Natural killer cell (primary cell): ENCODE measurements at regions not wholly inside any gene's neighbourhood (a gene's known extent, or its start where the extent isn't known, plus 50 kb on each side); places are given as distances from the start of the nearest gene placed in this dataset.

Experiments used
- ATAC-seq, 3 donors: fragments of 150-1000 bp in 2 of 3; fragments of 200-7000 bp in 1 of 3; cut with Tn5 transposase; 1 replicate in 1 of 3; 2 replicates in 2 of 3; pipeline ENCODE4 v1.10.0; 2021; ENCODE audit warnings: mild to moderate bottlenecking in 2 of 3, moderate library complexity in 2 of 3
- DNase-seq, 2 donors: peaks; one replicate each; pipeline versions ENCODE4 v3.0.0 to v3.0.0-alpha.2; 2013 to 2021; ENCODE audit warnings: mixed read lengths in 1 of 2
- H3K27ac ChIP-seq: one replicate; pipeline ENCODE4 v1.5.1; 2013; ENCODE audit warnings: mild to moderate bottlenecking, low read length
- H3K27me3 ChIP-seq: one replicate; pipeline ENCODE4 v1.6.1; 2013; ENCODE audit warnings: low read length; ENCODE audit not compliant: control insufficient read depth, insufficient read depth
- H3K36me3 ChIP-seq: one replicate; pipeline ENCODE4 v1.6.1; 2013; ENCODE audit warnings: low read length; ENCODE audit not compliant: control insufficient read depth, insufficient read depth
- H3K4me1 ChIP-seq: one replicate; pipeline ENCODE4 v1.6.1; 2013; ENCODE audit warnings: low read length; ENCODE audit not compliant: control insufficient read depth, insufficient read depth
- H3K4me3 ChIP-seq: one replicate; pipeline ENCODE4 v1.5.1; 2013; ENCODE audit warnings: low read length
- H3K9me3 ChIP-seq: one replicate; pipeline ENCODE4 v1.6.1; 2013; ENCODE audit warnings: low read length; ENCODE audit not compliant: control insufficient read depth, insufficient read depth
- H3K27ac Mint-ChIP-seq, 2 donors: one replicate each; pipeline ENCODE4 v1.8.0; 2022; ENCODE audit warnings: mild to moderate bottlenecking in 2 of 2, mixed read lengths in 2 of 2, moderate library complexity in 1 of 2
- H3K27me3 Mint-ChIP-seq, 2 donors: one replicate each; pipeline ENCODE4 v1.8.0; 2022; ENCODE audit warnings: low read depth in 2 of 2, mixed read lengths in 2 of 2
- H3K36me3 Mint-ChIP-seq: one replicate; pipeline ENCODE4 v1.8.0; 2022; ENCODE audit warnings: mixed read lengths
- H3K4me1 Mint-ChIP-seq, 2 donors: one replicate each; pipeline ENCODE4 v1.8.0; 2022; ENCODE audit warnings: mixed read lengths in 2 of 2
- H3K4me3 Mint-ChIP-seq: one replicate; pipeline ENCODE4 v1.8.0; 2022; ENCODE audit warnings: mild to moderate bottlenecking, moderate library complexity, mixed read lengths
- H3K9me3 Mint-ChIP-seq, 2 donors: one replicate each; pipeline ENCODE4 v1.8.0; 2022; ENCODE audit warnings: mixed read lengths in 2 of 2
- WGBS: methylation state at CpG from one replicate; pipeline ENCODE4 v1.1.7; 2013; ENCODE audit warnings: missing lambda C conversion rate; ENCODE audit not compliant: insufficient coverage; 5-methylcytosine and 5-hydroxymethylcytosine counted together
- intact Hi-C: fragments of 100-400 bp; cut with micrococcal nuclease; formaldehyde crosslinking; loops from one replicate; pipeline ENCODE4 v1.14.2; 2022
- TF ChIP-seq, protein P1 (sequence below): fragments of 200-600 bp; IDR thresholded peaks from one replicate; pipeline ENCODE4 v1.8.0; 2022; ENCODE audit warnings: antibody characterized with exemption

DNA sequence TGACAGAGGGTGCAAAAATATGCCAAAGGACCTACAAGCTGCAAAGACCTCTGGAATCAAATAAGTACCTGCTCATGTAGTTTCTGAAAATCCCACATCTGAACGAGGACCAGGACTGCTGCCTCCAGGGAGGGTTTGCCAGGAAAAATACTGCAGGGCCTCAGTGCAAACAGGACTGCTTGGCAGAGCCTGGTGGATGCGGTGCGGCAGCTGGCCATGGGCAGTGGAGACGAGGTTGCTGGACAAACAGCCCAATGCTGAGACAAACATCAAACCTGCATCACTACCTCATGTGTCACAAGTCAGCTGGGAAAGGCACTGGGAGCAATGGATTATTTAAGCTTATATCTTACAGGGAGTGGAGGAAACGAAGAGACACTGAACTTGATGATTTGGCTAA, 238.8 kb downstream of the PAX1 start:
- intact Hi-C loops: no loop called here
- Mint-ChIP-seq H3K36me3 (no peaks in the 10 kb centered on the region), H3K9me3 (peaks cover 7 to 13% of the 10 kb centered on the region in 2 donors), H3K27ac (no peak overlapping the region), H3K4me3 (no peak overlapping the region), H3K27me3 (no peaks in the 10 kb centered on the region), H3K4me1 (no peaks in the 10 kb centered on the region)
- DNase-seq (no peak), ATAC-seq (no peak)
- TF ChIP-seq, protein P1, sequence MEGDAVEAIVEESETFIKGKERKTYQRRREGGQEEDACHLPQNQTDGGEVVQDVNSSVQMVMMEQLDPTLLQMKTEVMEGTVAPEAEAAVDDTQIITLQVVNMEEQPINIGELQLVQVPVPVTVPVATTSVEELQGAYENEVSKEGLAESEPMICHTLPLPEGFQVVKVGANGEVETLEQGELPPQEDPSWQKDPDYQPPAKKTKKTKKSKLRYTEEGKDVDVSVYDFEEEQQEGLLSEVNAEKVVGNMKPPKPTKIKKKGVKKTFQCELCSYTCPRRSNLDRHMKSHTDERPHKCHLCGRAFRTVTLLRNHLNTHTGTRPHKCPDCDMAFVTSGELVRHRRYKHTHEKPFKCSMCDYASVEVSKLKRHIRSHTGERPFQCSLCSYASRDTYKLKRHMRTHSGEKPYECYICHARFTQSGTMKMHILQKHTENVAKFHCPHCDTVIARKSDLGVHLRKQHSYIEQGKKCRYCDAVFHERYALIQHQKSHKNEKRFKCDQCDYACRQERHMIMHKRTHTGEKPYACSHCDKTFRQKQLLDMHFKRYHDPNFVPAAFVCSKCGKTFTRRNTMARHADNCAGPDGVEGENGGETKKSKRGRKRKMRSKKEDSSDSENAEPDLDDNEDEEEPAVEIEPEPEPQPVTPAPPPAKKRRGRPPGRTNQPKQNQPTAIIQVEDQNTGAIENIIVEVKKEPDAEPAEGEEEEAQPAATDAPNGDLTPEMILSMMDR: no peak
- no peaks in the 10 kb centered on the region for H3K9me3 ChIP-seq
- no peaks in the 10 kb centered on the region for H3K4me1 ChIP-seq
- no peak overlapping the region for H3K27ac ChIP-seq
- H3K4me3 ChIP-seq: no peak overlapping the region
- no peaks in the 10 kb centered on the region for H3K27me3 ChIP-seq
- H3K36me3 ChIP-seq: no peaks in the 10 kb centered on the region
- WGBS: 80% methylated on average over 4 of the region's 5 CpGs

DNA sequence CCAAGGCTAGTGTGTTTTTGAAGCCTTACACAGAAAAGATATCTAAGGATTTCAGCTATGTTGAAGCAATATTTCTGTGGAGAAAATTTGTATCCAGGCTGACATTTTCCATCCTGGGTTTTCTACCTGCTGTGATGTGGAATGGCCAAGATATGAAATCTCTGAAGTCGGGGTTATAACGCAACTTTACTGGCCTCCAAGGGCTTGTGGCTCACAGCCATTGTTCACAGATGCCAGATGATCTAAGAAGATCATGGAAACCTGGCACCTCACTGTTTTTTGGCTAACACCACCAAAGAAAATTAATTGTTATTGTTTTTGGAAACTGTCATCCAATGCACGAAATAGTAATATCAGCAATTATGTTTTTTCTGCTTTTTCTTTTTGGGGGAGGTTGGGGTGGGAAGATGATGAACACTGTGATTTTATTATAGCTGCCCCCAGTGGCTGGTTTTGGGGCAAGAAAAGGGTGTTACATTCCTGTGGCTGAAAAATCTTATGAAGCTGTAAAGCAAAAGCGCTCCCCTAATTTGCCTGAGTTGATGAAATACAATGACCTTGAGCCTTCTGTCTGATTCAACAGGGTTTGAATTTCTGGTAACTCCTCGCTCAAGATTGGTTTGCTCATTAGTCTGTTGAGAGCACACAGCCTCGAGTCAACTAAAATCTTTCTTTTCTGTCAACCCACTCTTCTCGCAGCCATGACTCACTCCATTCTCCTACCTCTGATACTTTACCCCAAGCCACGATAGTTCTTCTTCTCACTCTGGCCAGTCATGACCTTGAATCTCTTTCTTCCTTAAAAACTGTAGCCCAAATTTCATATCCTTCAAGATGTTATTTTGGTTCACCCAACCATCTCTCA, 236.7 kb downstream of the PAX1 start:
- intact Hi-C loops: no loop called here
- H3K9me3 Mint-ChIP-seq: peaks cover 5 to 13% of the 10 kb centered on the region in 2 donors
- TF ChIP-seq, protein P1: no peak
- no peak overlapping the region for H3K4me3 ChIP-seq
- H3K27ac Mint-ChIP-seq: no peak overlapping the region
- H3K4me1 ChIP-seq: no peaks in the 10 kb centered on the region
- no peaks in the 10 kb centered on the region for H3K27me3 ChIP-seq
- DNase-seq: no peak
- WGBS: 87% methylated on average over 8 of the region's 8 CpGs
- no peaks in the 10 kb centered on the region for H3K9me3 ChIP-seq
- no peaks in the 10 kb centered on the region for H3K4me1 Mint-ChIP-seq
- no peaks in the 10 kb centered on the region for H3K27me3 Mint-ChIP-seq
- no peak overlapping the region for H3K27ac ChIP-seq
- ATAC-seq: no peak
- H3K36me3 Mint-ChIP-seq: no peaks in the 10 kb centered on the region
- no peak overlapping the region for H3K4me3 Mint-ChIP-seq
- H3K36me3 ChIP-seq: no peaks in the 10 kb centered on the region

DNA sequence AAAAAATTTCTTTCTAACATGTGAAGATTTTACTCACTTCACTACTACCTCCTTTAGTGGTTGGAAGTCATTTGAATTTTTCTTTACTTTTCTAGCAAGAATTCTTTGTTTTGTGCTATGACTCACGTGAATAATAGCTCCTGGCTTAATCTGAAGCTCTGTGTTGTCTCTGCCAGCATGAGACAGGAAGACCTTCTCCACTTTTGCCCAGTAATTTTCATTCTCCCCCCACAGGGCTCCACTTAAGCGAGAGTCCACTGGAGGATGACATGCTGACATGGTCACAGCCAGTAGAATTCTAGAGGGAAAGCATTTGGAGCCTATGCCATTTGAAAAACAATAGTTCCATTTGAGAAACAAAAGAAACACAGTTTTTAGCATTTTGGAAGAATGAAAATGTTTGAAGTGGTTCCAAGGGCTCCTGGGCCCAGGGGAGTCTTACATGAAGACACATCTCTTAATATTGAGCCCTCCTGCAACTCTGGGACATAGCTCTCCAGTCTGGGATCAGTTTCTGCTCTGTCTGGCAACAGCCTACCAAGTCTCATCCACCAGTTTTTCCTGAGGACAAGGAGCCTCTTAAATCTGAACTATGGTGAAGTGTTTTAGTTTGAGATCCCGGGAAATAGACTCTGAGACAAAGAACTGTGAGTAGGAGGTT, 231.4 kb downstream of the PAX1 start:
- ATAC-seq: no peak

More for the DNA sequence above, 231.4 kb downstream of the PAX1 start:
- DNase-seq: no peak
- Histone ChIP-seq H3K36me3 (no peaks in the 10 kb centered on the region), H3K27ac (no peak overlapping the region), H3K27me3 (no peaks in the 10 kb centered on the region), H3K4me3 (no peak overlapping the region), H3K4me1 (no peaks in the 10 kb centered on the region), H3K9me3 (no peaks in the 10 kb centered on the region)
- no peak overlapping the region for H3K27ac Mint-ChIP-seq
- no peak overlapping the region for H3K4me3 Mint-ChIP-seq
- no peaks in the 10 kb centered on the region for H3K4me1 Mint-ChIP-seq
- peaks cover 2 to 3% of the 10 kb centered on the region in 2 donors for H3K9me3 Mint-ChIP-seq
- TF ChIP-seq, protein P1: no peak
- H3K27me3 Mint-ChIP-seq: no peaks in the 10 kb centered on the region
- H3K36me3 Mint-ChIP-seq: no peaks in the 10 kb centered on the region
- intact Hi-C loops: no loop called here
- 48% methylated on average over 2 of the region's 3 CpGs for WGBS
